GM12872 (cell line): ENCODE measurements at regions not wholly inside any gene's neighbourhood (a gene's known extent, or its start where the extent isn't known, plus 50 kb on each side); places are given as distances from the start of the nearest gene placed in this dataset.

Source experiments
- CTCF ChIP-seq: IDR thresholded peaks from 3 replicates; pipeline ENCODE4 v1.5.1; 2011; ENCODE audit warnings: low read depth, mild to moderate bottlenecking, low read length, moderate library complexity; ENCODE audit not compliant: insufficient read depth

- TF ChIP-seq CTCF, result no peak
These were observed 836.3 kb downstream of the SQOR start for GRCh38 chr15:46471096-46471495.

- TF ChIP-seq CTCF, result no peak
These were observed 854.4 kb downstream of the SQOR start for GRCh38 chr15:46489276-46489675.

DNA sequence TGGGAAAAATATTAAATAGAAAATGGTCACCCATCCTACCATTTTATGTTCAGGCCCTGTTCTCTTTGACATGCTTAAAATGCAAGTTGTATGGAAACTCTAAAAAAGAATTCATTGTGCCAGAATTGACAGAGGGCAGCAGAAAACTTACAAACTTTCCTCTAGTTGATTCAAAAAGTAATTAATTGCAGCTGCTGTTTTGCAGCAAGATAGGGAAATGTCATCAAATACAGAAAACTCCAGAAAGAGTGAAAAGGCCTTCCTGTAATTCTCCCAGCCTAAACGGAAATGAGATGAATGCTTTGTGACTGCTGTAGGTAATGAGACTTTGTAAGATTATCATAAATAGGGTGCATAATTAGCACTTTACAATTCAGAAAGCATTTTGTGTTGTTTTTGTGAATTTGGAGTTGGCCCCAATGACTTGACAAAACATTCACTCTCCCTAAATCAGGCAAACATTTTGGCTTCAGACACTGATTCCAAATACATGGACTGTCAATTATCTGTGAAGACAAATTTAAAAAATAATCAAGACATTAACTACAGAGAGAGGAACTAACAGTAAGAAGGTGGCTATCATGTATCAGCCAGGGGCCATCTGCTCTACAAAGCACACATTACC lies 861.8 kb downstream of the SQOR start:
- TF ChIP-seq CTCF, result no peak

GRCh38 chr15:46502667-46503066 lies 867.8 kb downstream of the SQOR start:
- no peak for TF ChIP-seq CTCF

DNA sequence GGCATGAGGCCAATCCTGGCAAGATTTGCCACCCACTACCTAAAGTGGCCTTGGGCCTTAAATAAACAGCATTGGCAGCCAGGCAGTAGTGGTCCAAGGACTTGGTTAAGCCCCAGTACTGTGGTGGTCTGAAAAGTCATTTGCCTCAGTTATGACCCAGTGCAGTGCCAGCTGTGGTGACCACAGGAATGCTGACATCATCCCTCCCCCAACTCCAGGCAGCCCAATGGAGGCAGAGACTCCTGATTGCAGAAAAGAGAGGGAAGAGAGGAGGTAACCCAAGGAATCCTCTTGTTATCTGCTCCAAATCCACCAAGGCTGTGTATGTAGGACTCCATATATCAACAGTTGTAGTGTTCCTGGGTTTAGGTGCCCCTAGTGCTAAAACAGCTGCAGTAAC lies 883.6 kb downstream of the SQOR start:
- no peak for TF ChIP-seq CTCF

DNA sequence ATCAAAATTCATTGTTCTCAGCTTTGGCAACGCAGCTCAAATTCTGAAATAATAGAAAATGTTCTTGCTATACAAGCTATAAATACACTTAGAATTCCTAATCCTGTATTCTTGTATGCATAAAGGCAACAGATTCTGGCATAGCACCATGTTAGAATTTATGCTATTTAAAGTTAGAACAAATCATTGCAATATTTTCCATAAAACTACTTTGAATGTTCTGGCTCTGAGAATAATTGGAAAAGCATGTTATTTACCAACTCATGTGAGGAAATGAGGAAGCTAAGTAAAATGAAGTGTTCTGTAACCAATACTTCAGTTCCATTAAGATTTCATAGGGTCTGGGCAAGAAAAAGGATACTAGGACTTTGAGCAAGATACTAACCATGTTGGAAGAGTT lies 888.9 kb downstream of the SQOR start:
- TF ChIP-seq CTCF, result no peak

DNA sequence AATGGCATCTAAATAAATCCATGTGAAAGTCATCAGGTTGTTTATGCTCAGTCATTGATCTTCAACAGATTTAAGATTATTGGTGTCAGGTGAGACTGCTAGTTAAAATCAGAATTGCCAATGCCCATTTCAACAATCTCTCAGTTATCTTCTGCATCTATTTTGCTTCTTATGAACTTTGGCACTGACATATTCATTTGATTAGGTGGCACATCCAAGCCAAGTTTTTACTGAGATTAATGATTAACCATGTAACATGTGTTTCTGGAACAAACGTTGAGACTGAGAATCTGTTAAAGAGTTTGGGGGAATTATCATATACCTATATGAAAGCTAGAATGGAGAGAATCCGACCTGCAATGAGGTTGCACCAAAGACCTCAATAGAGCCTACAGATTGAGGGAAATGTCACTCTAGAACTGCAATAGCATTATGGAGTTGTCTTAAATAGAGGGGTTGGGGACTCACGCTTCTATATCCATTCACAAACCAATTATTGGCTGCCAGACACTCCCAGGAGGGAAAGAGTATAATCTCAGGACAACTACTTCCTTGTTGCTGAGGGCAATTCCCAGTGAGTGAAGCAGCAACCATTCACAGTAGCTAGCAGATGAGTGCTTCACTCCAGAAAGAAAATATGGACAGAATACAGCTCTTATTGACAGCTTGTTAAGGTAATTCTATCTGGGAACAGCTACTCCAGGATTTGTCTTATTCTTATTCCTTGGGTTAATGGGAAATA lies 891.3 kb downstream of the SQOR start:
- TF ChIP-seq CTCF, result no peak
